Osteocyte (in vitro differentiated cells): ENCODE measurements at regions not wholly inside any gene's neighbourhood (a gene's known extent, or its start where the extent isn't known, plus 50 kb on each side); places are given as distances from the start of the nearest gene placed in this dataset.

Experiments
- DNase-seq: peaks from one replicate; pipeline ENCODE4 v3.0.0; 2021; ENCODE audit warnings: mixed read lengths; ENCODE audit not compliant: unreplicated experiment; ENCODE audit errors: extremely low spot score
- H3K27ac Mint-ChIP-seq: one replicate; pipeline ENCODE4 v1.8.0; 2021; ENCODE audit warnings: mild to moderate bottlenecking, mixed read lengths; ENCODE audit not compliant: unreplicated experiment
- H3K27me3 Mint-ChIP-seq: one replicate; pipeline ENCODE4 v1.8.0; 2021; ENCODE audit warnings: mixed read lengths; ENCODE audit not compliant: unreplicated experiment
- H3K36me3 Mint-ChIP-seq: one replicate; pipeline ENCODE4 v1.8.0; 2021; ENCODE audit warnings: mixed read lengths; ENCODE audit not compliant: unreplicated experiment
- H3K4me1 Mint-ChIP-seq: one replicate; pipeline ENCODE4 v1.8.0; 2021; ENCODE audit warnings: mixed read lengths; ENCODE audit not compliant: unreplicated experiment
- H3K4me3 Mint-ChIP-seq: one replicate; pipeline ENCODE4 v1.8.0; 2021; ENCODE audit warnings: mild to moderate bottlenecking, moderate library complexity, mixed read lengths; ENCODE audit not compliant: unreplicated experiment
- H3K9me3 Mint-ChIP-seq: one replicate; pipeline ENCODE4 v1.8.0; 2021; ENCODE audit warnings: mixed read lengths; ENCODE audit not compliant: unreplicated experiment
- TF ChIP-seq, protein P1 (sequence below): fragments of 200-600 bp; sonication (generic); IDR thresholded peaks from 2 replicates; pipeline ENCODE4 v1.5.0; 2021; ENCODE audit warnings: antibody characterized with exemption, mild to moderate bottlenecking, moderate library complexity

DNA sequence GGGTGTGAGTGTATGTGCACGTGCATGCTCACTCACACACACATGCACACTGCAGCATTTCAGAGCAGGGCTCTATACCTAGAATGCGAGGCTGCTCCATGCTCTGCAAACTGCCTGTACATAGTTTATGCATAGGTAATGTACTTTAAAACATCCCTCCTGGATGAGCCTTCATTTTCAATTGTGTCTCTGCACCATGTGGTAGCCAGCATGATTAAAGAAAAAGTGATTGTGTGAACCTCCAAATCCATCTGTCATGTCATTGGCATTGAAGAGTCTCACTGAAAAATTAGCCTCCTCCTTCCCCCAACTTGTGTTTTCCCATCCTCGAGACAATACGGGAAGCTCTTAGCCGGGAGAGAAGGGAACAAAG lies 120.9 kb upstream of the SPATS2L start:
- no peak overlapping the region for H3K27ac Mint-ChIP-seq
- no peak for DNase-seq
- H3K9me3 Mint-ChIP-seq, result no peaks in the 10 kb centered on the region
- H3K36me3 Mint-ChIP-seq, result no peaks in the 10 kb centered on the region
- TF ChIP-seq, protein P1, sequence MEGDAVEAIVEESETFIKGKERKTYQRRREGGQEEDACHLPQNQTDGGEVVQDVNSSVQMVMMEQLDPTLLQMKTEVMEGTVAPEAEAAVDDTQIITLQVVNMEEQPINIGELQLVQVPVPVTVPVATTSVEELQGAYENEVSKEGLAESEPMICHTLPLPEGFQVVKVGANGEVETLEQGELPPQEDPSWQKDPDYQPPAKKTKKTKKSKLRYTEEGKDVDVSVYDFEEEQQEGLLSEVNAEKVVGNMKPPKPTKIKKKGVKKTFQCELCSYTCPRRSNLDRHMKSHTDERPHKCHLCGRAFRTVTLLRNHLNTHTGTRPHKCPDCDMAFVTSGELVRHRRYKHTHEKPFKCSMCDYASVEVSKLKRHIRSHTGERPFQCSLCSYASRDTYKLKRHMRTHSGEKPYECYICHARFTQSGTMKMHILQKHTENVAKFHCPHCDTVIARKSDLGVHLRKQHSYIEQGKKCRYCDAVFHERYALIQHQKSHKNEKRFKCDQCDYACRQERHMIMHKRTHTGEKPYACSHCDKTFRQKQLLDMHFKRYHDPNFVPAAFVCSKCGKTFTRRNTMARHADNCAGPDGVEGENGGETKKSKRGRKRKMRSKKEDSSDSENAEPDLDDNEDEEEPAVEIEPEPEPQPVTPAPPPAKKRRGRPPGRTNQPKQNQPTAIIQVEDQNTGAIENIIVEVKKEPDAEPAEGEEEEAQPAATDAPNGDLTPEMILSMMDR, result no peak
- peaks cover 22% of the 10 kb centered on the region for H3K4me1 Mint-ChIP-seq
- H3K4me3 Mint-ChIP-seq, result no peak overlapping the region
- no peaks in the 10 kb centered on the region for H3K27me3 Mint-ChIP-seq

DNA sequence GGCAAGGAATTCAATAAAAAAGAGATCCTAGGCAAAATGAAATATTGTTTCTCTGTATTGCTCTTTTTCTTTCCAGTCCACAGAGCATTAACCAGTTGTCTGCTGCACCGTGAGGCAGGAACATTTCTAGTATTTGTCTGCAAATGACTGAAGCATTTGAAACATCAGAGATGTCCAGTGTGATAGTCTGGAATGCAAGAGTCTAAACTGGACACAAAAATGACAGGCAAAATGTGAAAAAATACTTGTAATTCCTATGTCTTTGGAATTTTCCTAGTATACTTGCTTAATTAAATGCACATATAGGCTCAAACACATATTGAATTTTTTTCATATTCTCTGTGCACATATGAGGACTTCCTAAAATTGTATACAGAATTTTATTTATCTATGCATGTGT lies 120.5 kb upstream of the SPATS2L start:
- H3K27me3 Mint-ChIP-seq, result no peaks in the 10 kb centered on the region

DNA sequence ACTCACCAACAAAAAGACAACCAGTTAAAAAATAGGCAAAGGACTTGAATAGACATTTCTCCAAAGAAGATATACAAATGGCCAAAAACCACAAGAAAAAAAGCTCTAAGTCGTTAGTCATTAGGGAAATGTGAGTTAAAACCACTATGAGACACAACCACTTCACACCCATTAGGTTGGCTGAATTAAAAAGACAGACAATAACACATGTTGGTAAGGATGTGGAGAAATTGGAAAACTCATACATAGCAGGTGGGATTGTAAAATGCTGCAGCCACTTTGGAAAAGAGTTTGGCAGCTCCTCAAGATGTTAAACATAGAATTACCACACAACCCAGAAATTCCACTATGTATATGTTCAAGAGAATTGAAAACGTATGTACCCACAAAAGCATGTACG lies 117.6 kb upstream of the SPATS2L start:
- Mint-ChIP-seq H3K27me3 (no peaks in the 10 kb centered on the region), H3K27ac (no peak overlapping the region), H3K4me3 (no peak overlapping the region), H3K4me1 (peaks cover 19% of the 10 kb centered on the region), H3K9me3 (no peaks in the 10 kb centered on the region), H3K36me3 (no peaks in the 10 kb centered on the region)
- TF ChIP-seq, protein P1, result no peak
- no peak for DNase-seq

More for the DNA sequence above, 120.5 kb upstream of the SPATS2L start:
- peaks cover 22% of the 10 kb centered on the region for H3K4me1 Mint-ChIP-seq
- no peak overlapping the region for H3K4me3 Mint-ChIP-seq
- TF ChIP-seq, protein P1, result no peak
- H3K9me3 Mint-ChIP-seq, result no peaks in the 10 kb centered on the region
- no peaks in the 10 kb centered on the region for H3K36me3 Mint-ChIP-seq
- H3K27ac Mint-ChIP-seq, result no peak overlapping the region
- DNase-seq, result no peak

DNA sequence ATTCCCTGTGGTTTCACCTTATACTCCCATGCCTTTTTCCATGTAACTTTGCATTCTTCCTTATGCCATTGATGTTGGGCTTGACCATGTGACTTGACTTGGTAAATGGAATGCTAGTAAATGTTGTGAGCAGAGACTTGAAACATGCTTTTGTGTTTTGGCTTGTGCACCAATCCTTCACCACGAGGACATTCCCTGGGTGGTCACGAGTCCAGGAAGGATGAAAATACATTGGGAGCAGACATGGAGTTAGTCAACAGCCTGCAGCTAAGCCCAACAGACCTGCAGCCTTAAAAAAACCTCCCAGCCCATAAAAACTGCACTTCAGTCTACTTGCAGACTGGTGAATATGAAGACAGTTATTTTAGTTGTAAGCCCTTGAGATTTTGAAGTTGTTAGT lies 116.5 kb upstream of the SPATS2L start:
- no peaks in the 10 kb centered on the region for H3K27me3 Mint-ChIP-seq
- peaks cover 16% of the 10 kb centered on the region for H3K4me1 Mint-ChIP-seq
- H3K27ac Mint-ChIP-seq, result no peak overlapping the region
- TF ChIP-seq, protein P1, result no peak
- H3K36me3 Mint-ChIP-seq, result no peaks in the 10 kb centered on the region
- H3K4me3 Mint-ChIP-seq, result no peak overlapping the region
- DNase-seq, result no peak
- no peaks in the 10 kb centered on the region for H3K9me3 Mint-ChIP-seq

DNA sequence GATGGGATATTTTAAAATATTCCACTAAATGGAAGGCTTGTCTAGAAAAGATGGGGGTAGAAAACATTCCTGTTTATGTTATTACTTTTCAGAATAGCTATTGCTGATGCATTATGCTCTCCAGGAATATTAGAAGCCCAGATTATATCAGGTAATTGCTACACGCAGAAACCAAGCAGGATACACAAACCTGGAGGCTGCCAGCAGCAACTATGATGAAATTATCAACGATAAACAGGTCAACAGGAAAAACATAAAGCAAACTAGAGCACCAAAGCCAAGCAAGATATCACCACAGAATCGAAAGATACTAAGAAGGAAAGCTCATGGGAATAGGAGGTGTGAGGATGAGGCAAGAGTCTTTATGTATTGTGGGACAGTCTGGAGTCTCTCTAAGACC lies 113.2 kb upstream of the SPATS2L start:
- TF ChIP-seq, protein P1, result no peak
- Mint-ChIP-seq H3K9me3 (no peaks in the 10 kb centered on the region), H3K4me3 (no peak overlapping the region), H3K36me3 (no peaks in the 10 kb centered on the region), H3K27me3 (no peaks in the 10 kb centered on the region), H3K27ac (no peak overlapping the region), H3K4me1 (peaks cover 4% of the 10 kb centered on the region)
- DNase-seq, result no peak
